NCI-H748 (cell line): ENCODE measurements at regions not wholly inside any gene's neighbourhood (a gene's known extent, or its start where the extent isn't known, plus 50 kb on each side); places are given as distances from the start of the nearest gene placed in this dataset.

Source experiments
- DNase-seq: peaks from one replicate; lab custom pipeline; 2025; ENCODE audit not compliant: unreplicated experiment; lab: John Stamatoyannopoulos, UW

DNA sequence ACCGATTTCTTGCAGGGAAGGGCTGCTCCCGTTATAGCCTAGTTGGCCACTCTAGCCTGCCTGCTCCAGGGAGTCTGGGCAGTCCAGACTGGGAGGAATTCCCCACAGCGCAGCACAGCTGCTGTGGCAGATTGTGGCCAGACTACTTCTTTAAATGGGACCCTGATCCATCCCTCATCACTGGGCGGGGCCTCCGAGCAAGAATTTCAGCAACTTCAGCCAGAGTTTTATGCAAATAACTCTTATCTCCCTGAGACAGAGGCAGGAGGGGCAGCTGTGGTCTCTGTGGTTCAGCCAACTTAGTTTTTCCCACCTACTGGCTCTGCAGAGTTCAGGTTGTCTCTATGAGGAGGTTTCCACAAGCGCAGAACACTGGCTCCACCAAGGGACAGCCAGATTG is 1583.2 kb downstream of the SUCLG1 start:
- no peak for DNase-seq

GRCh38 chr2:82857967-82858366 is 1601.1 kb downstream of the SUCLG1 start:
- no peak for DNase-seq

DNA sequence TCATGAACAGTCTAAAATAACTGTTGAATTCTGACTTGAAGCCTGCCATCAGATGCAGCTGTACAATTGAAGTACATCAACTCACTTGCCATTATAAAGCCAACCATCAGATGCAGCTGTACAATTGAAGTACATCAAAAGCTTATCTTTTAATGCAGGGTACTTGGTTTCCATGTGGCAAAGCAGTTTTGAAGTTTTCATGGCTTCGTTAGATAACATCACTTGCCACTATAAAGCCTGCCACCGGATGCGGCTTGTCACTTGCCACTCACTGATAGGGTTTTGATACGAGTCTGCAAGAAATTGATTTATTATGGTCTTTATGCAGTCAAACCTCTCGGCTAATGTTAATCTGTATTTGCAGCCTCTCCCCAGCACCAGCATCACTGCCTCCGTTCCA is 1605.8 kb downstream of the SUCLG1 start:
- DNase-seq = no peak

DNA sequence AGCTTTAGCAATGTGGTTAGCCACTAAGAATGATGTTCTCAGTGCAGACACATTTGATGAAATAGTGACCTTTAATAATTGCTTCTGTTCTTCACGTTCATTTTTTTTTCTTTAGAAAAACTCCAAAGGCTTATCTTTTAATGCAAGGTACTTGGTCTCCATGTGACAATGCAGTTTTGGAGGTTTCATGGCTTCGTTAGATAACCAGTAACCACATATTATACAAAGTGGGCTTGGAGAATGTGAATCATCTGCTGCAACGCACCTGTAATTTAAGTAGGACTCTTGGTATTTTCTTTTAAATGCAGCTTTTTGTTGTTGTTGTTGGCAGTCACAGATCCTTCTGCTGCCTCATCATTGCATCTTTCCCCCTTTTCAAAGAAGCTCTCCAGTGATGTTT is 1606.3 kb downstream of the SUCLG1 start:
- DNase-seq = no peak

GRCh38 chr2:82848285-82848684 is 1610.8 kb downstream of the SUCLG1 start:
- DNase-seq = no peak

DNA sequence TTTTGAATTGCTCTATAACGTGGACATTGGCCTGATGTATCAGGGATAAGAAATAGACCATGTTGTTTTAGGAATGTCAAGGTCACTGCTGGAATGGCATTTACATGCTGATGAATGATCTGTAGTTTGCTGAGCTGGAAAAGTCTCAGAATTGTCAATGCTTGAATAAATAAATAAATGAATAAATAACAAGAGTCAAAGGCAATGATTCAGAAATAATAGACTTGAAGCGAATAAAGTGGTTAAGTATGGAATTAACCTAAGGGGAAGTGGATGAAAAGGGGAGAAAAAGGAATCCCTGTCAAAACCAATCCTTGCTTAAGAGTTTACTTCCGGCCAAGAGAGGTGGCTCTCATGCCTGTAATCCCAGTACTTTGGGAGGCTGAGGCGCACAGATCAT is 1620.0 kb downstream of the SUCLG1 start:
- DNase-seq = no peak

DNA sequence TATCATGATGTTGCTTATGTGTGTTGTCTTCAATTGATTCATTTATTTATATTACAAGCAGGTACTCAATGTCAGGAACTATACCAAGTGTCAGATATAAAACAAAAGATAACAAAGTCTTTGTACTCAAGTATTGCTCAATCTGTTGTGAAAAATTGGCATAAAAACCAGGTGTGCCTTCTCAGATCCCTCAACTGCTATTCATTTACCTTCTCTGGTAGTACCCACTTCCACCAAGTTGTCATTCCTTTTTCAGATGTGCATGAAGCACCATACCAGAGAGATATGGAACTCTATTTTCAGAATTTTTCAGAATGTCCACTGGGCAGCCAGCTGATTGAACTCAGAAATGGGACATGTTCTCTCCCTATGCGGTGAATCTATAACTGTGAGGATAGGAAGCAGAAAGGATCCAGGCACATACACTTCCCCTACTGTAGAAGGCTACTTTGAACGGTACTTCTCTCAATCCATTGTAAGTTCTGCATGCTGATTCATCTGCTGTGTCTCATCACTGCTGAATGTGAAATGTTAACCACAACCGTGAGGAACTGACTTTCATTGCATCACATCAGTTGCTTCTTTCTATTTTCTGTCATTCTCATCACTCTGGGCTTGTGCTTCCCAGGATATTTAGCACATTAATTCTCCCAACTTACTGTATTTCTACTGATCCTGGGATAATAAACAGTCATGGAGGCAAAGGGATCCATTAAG is 1621.3 kb downstream of the SUCLG1 start:
- DNase-seq = no peak

GRCh38 chr2:82834893-82835292 is 1624.2 kb downstream of the SUCLG1 start:
- no peak for DNase-seq

- no peak for DNase-seq
These were observed 1631.7 kb downstream of the SUCLG1 start for GRCh38 chr2:82827426-82827825.

- DNase-seq = no peak
These were observed 1632.6 kb downstream of the SUCLG1 start for GRCh38 chr2:82826437-82826836.

DNA sequence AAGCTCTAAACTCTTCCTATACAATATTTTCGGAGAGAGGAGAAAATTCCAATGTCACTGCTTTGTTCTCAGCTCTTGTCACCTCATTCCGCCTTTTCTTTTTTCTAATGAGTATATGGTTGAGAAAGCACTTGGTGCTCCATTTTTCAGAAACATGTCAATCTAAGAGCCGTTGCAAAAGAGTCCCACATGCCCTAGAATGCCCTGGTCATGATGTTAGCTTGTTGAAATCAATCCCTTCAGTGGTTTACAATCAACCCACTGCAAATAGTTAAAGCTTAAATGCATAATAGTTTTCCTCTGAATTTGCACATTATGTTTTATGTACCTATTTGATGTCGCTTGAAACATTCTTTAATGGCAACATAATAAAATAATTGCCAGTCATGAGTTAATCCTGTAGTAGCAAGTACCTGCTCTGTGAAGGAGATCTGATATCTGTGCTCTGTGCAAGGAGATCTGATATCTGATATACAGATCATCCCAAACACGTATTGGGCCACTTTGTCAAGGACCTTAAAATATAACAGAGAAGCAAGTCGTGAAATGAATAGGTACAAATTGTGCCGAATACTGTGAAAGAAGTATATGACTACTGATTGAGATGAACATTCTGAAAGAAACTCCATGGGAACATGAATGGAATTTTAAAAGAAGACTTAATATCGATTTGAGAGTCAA is 1633.5 kb downstream of the SUCLG1 start:
- no peak for DNase-seq

DNA sequence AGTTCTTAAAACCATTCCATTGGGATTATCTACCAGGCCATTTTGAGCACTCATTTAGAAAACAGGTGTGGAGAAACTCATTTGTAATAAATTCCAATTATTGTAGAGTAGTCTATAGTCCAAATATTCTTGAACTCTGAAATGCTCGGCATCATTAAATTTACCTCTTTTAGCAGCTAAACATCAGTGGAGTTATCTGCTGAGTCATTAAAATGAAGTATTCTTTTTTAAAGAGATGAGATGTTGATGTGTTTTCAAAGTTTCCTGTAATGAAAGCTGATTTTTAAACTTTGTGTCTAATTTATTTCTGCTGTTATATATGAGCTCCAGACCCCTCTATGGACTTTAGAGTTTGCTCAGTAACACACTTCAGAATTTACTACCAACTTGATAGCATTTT is 1635.2 kb downstream of the SUCLG1 start:
- no peak for DNase-seq

DNA sequence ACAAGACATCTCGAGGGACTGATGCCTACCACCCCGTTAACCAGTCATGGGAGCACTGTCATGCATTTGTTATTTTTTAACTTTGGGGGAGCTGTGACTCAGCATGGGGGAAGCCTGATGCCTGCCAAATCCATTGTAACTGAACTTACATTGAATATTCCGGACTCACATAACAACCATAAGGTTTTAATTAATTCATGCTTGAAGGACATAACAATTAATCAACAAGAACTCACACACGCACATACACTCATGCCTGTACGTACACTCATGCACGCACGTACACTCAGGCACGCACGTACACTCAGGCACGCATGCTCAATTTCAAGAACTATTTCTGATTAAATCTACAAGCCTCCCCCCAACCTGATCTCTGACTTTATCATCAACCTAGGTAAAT is 1639.1 kb downstream of the SUCLG1 start:
- DNase-seq = no peak

- no peak for DNase-seq
These were observed 1644.9 kb downstream of the SUCLG1 start for GRCh38 chr2:82814146-82814545.

- no peak for DNase-seq
These were observed 1647.1 kb downstream of the SUCLG1 start for GRCh38 chr2:82811946-82812345.

DNA sequence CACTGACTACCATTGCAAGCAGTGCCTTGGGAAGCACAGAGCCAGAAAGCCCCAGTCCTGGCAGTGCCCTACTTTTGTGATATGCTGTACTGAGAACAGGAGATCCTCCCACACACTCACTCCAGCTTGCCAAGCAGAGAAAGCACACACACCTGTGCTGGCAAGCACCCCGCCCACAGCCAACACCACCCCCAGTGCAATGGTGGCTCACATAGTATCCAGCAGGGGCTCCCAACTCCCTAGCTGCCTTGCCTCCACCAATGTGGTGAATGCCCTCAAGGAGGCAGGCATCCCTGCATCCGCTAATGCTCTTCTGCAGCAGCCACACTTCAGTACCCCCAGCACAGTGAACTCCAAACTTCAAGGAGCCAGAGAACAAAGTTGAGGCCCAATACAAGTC is 1655.8 kb downstream of the SUCLG1 start:
- DNase-seq = no peak

GRCh38 chr2:82797469-82797868 is 1661.6 kb downstream of the SUCLG1 start:
- no peak for DNase-seq

GRCh38 chr2:82796132-82796531 is 1662.9 kb downstream of the SUCLG1 start:
- DNase-seq = no peak

DNA sequence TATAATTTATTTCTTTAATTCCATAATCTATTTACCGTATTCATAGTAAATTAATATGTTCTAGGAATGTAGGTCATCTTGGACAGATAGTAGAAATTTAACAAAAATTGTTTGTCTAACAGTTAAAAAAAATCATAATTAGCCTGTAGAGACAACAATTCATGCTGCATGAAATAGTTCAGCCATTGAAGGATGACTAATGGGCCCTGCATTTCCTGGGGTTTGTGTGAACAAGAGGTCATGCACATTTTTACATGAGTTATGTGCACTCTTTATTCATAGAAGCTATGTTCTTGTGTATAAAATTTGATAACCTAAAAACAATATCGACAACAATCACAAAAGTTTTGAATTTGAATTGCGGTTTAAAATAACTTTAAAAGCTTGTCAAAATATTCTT is 1663.6 kb downstream of the SUCLG1 start:
- DNase-seq = no peak

GRCh38 chr2:82793711-82794435 is 1665.2 kb downstream of the SUCLG1 start:
- no peak for DNase-seq

DNA sequence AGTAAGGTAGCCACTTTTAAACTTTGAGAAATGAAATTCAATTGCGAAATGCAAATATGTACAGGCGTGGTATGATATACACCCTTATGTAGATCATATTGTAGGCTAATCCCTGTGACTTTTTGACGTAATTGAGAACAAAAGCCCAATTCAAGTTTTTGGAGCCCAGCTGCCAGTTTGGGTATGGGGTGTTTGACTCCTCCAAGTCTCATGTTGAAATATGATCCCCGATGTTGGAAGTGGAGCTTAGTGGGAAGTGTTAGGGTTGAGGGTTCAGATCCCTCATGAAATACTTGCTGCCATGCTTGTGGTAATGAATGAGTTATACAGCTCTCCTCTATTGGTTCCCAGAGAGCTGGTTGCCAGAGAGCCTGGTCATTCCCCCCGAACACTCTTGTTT is 1666.8 kb downstream of the SUCLG1 start:
- no peak for DNase-seq
